HG03095 (cell line): ENCODE measurements at regions not wholly inside any gene's neighbourhood (a gene's known extent, or its start where the extent isn't known, plus 50 kb on each side); places are given as distances from the start of the nearest gene placed in this dataset.

Experiments
- ATAC-seq: cut with Tn5 transposase; IDR thresholded peaks from one replicate; pipeline ENCODE4 v1.9.1; 2021; ENCODE audit warnings: moderate library complexity; ENCODE audit not compliant: unreplicated experiment

DNA sequence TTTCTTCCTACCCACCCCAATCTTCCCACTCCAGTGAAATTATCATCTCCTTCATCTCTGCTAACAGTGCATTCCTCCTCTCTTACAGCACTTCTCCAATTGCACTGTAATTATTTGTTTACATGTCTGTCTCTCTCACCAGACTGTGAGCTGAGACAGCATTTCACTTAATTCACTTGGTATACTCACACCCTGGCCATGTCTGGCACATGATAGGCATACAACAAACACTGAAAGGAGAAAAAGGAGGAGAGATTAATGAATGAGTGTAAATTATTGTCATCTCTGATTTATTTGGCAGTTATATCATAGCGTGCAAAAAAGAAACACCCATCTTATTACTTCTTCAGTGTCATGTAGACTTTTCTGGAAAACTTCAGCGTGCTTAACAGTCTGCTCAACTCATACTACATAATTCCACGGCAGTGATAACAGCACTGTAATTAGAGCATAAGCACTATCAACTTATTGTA is 452.3 kb downstream of the ADAMTS20 start:
- no peak for ATAC-seq

- ATAC-seq = no peak
These were observed 453.0 kb downstream of the ADAMTS20 start for GRCh38 chr12:43098766-43099550.

GRCh38 chr12:43098071-43098470 is 453.9 kb downstream of the ADAMTS20 start:
- ATAC-seq = no peak

GRCh38 chr12:43097471-43097870 is 454.5 kb downstream of the ADAMTS20 start:
- ATAC-seq = no peak

DNA sequence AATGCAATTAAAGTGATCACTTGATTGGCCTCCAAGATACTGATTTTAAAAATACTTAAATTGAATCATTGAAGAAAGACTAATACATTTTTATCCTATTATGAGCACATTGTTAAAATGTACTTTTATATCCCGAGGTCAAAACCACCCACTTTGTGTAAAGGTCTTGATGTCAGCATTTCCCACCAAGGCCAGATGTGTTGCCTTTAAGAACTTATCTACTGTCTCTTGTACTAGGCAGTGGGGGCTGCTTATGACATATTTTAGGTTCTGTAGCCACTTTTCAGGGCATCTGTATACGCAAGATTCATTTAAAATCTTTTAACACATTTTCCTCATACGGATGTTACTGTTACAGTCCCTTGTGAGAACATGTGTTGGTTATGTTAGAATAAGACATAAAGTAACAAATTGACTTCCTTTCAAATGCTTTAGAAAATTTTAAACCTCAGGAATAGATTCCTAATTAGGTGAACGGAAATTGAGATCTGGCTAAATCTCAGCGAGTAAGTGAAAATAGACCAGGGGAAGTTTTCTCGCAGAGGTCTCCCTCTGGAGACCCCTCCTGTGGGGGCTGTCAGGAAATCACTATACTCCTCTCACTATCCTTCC is 456.2 kb downstream of the ADAMTS20 start:
- no peak for ATAC-seq

GRCh38 chr12:43094886-43095575 is 457.0 kb downstream of the ADAMTS20 start:
- ATAC-seq = no peak

DNA sequence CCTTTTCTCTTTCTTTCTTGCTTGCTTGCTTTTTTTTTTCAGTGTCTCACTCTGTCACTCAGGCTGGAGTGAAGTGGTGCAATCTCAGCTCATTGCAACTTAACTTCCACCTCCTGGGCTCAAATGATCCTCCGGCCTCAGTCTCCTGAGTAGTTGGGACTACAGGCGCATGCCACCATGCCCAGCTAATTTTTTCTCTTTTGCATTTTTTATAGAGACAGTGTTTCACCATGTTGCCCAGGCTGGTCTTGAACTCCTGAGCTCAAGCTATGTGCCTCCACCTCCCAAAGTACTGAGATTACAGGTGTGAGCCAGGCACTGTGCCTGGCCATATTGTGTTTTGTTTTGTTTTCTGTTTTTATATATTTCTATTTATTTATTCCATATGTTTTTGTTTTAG is 461.0 kb downstream of the ADAMTS20 start:
- no peak for ATAC-seq

- ATAC-seq = no peak
These were observed 464.6 kb downstream of the ADAMTS20 start for GRCh38 chr12:43087195-43088091.

DNA sequence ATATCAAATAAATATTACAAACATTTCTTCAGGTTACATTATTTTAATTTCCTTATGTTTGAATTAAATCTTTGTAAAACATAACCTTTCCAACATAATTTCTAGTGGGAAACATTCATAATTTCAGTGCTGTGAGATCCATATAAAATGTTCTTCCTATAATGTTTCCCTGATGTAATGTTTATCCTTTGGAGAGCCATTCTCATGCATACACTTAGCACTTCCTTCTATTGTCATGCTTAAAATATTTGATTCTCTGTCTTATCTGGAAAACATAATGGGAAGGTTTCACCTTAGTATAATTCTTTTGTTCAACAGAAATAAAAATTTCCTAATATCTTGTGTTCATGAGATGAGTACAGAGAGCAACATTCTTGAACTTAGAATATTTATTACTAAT is 472.5 kb downstream of the ADAMTS20 start:
- ATAC-seq = no peak

- ATAC-seq = no peak
These were observed 473.0 kb downstream of the ADAMTS20 start for GRCh38 chr12:43078976-43079375.

DNA sequence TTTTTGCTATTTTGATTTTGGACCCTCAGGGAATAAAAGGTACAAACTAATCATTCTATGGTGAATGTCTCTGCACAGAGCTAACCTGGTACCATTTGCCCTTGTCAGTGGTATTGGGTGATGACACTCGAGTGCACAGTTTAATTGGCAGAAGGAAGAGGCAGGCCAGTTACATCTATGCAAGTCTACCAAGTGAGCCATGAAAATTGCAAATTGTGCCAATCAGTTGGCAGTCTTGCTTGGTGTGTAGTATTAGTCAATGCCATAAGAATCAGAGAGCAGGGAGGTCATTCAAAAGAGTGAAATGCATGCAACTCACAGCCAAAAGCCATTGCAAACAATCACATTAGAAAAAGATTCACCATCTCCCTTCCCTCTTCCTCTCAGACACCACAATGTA is 479.6 kb downstream of the ADAMTS20 start:
- no peak for ATAC-seq

GRCh38 chr12:43069768-43070221 is 480.2 kb upstream of the PRICKLE1 start:
- no peak for ATAC-seq

- no peak for ATAC-seq
These were observed 476.9 kb upstream of the PRICKLE1 start for GRCh38 chr12:43066471-43066870.

GRCh38 chr12:43063650-43064049 is 474.1 kb upstream of the PRICKLE1 start:
- no peak for ATAC-seq

GRCh38 chr12:43062201-43062895 is 472.8 kb upstream of the PRICKLE1 start:
- no peak for ATAC-seq

DNA sequence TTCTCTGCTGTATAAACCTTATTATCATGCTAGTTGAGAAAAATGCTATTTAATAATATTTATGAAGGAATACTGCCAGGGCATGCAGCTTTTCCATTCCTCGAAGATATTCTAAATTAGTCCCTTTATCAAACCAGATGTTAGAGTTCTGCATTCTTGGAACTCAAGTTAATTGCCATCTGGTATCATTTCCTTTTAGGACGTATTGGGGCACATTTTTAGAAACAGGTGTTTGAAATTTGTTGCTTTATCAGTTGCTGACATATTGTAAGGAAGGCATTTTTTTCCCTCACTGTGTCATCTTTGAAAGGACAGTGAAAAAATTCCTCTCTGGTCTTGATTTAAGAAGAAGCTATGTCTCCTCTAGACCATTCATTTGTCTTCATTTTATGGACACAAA is 471.2 kb upstream of the PRICKLE1 start:
- ATAC-seq = no peak

DNA sequence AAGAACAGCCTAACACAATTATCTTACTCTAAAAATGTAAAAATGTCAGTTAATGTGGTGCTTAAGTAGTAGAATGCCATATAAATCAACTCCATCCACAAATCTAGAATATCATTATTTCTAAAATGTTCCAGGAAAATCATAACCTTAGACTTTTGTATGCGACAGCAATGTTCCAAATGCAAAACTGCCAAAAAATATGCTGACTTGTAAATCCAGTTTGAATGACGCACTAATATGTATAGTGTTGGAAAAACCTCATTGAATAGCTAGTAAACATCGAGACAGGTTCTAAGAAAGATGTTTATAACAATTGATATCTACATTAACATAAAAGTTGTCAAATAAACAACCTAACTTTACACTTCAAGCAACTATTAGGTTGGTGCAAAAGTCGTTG is 469.1 kb upstream of the PRICKLE1 start:
- ATAC-seq = no peak

- no peak for ATAC-seq
These were observed 468.0 kb upstream of the PRICKLE1 start for GRCh38 chr12:43057566-43057965.

DNA sequence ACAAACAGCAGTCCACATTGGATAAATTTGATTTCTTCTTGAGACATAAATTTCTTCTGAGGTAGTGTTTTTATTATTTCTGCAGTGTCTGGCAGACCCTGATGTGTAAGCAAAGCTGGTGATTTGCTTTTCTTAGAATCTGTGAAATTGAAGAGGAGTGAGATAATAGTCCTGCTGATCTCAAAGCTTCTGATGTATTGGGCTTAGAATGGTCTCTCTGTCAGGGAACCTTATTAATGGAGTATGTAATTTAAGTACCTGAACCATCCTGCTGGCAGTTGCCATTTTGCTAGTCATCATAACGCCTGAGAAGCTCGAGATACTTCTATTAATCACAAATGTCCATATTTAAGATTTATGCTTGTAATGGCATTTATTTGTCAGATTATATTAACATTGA is 464.5 kb upstream of the PRICKLE1 start:
- no peak for ATAC-seq

DNA sequence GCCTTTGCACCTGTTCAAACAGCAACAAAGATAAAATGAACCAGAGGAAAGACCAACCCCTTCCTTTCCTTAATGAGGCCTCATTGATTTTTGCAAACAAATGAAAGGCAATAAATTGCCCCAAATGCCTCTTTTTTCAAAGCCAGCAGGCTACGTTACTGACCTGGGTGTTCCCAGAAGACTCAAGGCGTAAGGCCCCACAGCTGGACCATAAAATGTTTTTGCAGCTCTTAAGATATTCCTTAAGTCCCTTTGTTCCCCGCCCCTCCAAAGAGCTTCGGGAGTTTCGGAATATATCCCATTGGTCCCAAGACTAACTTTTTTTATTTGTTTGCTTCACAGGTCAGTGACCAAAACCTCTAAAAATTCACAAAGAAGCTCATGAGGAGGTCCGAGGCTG is 462.9 kb upstream of the PRICKLE1 start:
- ATAC-seq = no peak
